HG03442 (cell line): ENCODE measurements at regions not wholly inside any gene's neighbourhood (a gene's known extent, or its start where the extent isn't known, plus 50 kb on each side); places are given as distances from the start of the nearest gene placed in this dataset.

Experiments used
- ATAC-seq: cut with Tn5 transposase; IDR thresholded peaks from one replicate; pipeline ENCODE4 v1.9.1; 2021; ENCODE audit warnings: mild to moderate bottlenecking, moderate library complexity; ENCODE audit not compliant: unreplicated experiment

- ATAC-seq = no peak
Observed at GRCh38 chr2:128399690-128400291, 81.1 kb upstream of the HS6ST1 start.

- ATAC-seq = no peak
Observed at GRCh38 chr2:128401680-128402079, 83.0 kb upstream of the HS6ST1 start.

GRCh38 chr2:128402911-128403670 lies 84.4 kb upstream of the HS6ST1 start:
- ATAC-seq = no peak

- no peak for ATAC-seq
Observed at GRCh38 chr2:128403814-128404708, 85.4 kb upstream of the HS6ST1 start.

GRCh38 chr2:128404709-128405466 lies 86.2 kb upstream of the HS6ST1 start:
- ATAC-seq = no peak

- ATAC-seq = no peak
Observed at GRCh38 chr2:128405467-128405900, 86.8 kb upstream of the HS6ST1 start.

- ATAC-seq = no peak
Observed at GRCh38 chr2:128405981-128406613, 87.4 kb upstream of the HS6ST1 start.

GRCh38 chr2:128406736-128407554 lies 88.3 kb upstream of the HS6ST1 start:
- no peak for ATAC-seq

GRCh38 chr2:128408349-128409305 lies 90.0 kb upstream of the HS6ST1 start:
- ATAC-seq = no peak

GRCh38 chr2:128409326-128410034 lies 90.8 kb upstream of the HS6ST1 start:
- ATAC-seq = no peak

GRCh38 chr2:128410035-128410757 lies 91.5 kb upstream of the HS6ST1 start:
- ATAC-seq = no peak

- no peak for ATAC-seq
Observed at GRCh38 chr2:128410758-128411215, 92.1 kb upstream of the HS6ST1 start.

- ATAC-seq = no peak
Observed at GRCh38 chr2:128411431-128411830, 92.8 kb upstream of the HS6ST1 start.

- no peak for ATAC-seq
Observed at GRCh38 chr2:128412181-128412871, 93.7 kb upstream of the HS6ST1 start.

- ATAC-seq = no peak
Observed at GRCh38 chr2:128413014-128413717, 94.5 kb upstream of the HS6ST1 start.
